Ovary (tissue), 3 donors: ENCODE measurements at regions not wholly inside any gene's neighbourhood (a gene's known extent, or its start where the extent isn't known, plus 50 kb on each side); places are given as distances from the start of the nearest gene placed in this dataset.
"Not testable (repeated sequence)": the region's sequence is repeated elsewhere in the genome, so short reads cannot be mapped to it uniquely, and the experiment has no call there.

Experiments used
- POLR2A ChIP-seq: fragments of 450-650 bp; IDR thresholded peaks from one replicate; pipeline ENCODE4 v1.6.1; 2017; ENCODE audit warnings: antibody characterized with exemption, mild to moderate bottlenecking, moderate library complexity
- TF ChIP-seq, protein P1 (sequence below), 3 donors: fragments of 450-650 bp in 2 of 3; fragments of 200-600 bp in 1 of 3; IDR thresholded peaks; one replicate each; pipeline versions ENCODE4 v1.5.1 to v1.8.0; 2016 to 2022; ENCODE audit warnings: antibody characterized with exemption in 3 of 3, mild to moderate bottlenecking in 1 of 3
- donor health status: DM: no; HTN: no; CAD: no.

DNA sequence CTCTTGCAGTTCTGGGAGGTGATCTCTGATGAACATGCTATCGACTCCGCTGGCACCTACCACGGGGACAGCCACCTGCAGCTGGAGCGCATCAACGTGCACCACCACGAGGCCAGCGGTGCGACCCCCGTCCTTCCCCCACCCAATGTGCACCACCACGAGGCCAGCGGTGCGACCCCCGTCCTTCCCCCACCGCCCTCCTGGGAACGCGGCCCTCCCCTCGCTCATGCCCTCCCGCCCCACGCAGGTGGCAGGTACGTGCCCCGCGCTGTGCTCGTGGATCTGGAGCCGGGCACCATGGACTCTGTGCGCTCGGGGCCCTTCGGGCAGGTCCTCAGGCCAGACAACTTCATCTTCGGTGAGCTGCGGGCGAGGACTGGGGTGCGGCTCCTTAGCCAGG lies 297.8 kb downstream of the CACNA1B start:
- TF ChIP-seq, protein P1, sequence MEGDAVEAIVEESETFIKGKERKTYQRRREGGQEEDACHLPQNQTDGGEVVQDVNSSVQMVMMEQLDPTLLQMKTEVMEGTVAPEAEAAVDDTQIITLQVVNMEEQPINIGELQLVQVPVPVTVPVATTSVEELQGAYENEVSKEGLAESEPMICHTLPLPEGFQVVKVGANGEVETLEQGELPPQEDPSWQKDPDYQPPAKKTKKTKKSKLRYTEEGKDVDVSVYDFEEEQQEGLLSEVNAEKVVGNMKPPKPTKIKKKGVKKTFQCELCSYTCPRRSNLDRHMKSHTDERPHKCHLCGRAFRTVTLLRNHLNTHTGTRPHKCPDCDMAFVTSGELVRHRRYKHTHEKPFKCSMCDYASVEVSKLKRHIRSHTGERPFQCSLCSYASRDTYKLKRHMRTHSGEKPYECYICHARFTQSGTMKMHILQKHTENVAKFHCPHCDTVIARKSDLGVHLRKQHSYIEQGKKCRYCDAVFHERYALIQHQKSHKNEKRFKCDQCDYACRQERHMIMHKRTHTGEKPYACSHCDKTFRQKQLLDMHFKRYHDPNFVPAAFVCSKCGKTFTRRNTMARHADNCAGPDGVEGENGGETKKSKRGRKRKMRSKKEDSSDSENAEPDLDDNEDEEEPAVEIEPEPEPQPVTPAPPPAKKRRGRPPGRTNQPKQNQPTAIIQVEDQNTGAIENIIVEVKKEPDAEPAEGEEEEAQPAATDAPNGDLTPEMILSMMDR (IDR thresholded peaks at IDR 0.05) = not testable (repeated sequence)
- TF ChIP-seq POLR2A = not testable (repeated sequence)
